ENCODE measurements at regions not wholly inside any gene's neighbourhood (a gene's known extent, or its start where the extent isn't known, plus 50 kb on each side); places are given as distances from the start of the nearest gene placed in this dataset.

GRCh38 chr6:71533939-71534379, 245.3 kb downstream of the OGFRL1 start:
- Mint-ChIP-seq H3K9me3 (peaks cover 0 to 1% (median 0%) of the 10 kb centered on the region in 7 donors), H3K4me3 (no peak overlapping the region), H3K27ac (no peak overlapping the region), H3K27me3 (no peaks in the 10 kb centered on the region), H3K36me3 (no peaks in the 10 kb centered on the region), H3K4me1 (no peaks in the 10 kb centered on the region)
- no peak overlapping the region for H3K27ac ChIP-seq (ENCODE audit: insufficient read depth, low read length, poor library complexity, severe bottlenecking)
- H3K4me1 ChIP-seq (ENCODE audit: control insufficient read depth, insufficient read depth, low read length, poor library complexity, severe bottlenecking) = no peaks in the 10 kb centered on the region
- DNase-seq = no peak
- H3K9me3 ChIP-seq (ENCODE audit: control insufficient read depth in 2 of 2, low read length in 2 of 2) = no peaks in the 10 kb centered on the region
- H3K27me3 ChIP-seq (ENCODE audit: control insufficient read depth, insufficient read depth, low read length) = no peaks in the 10 kb centered on the region
- no peaks in the 10 kb centered on the region for H3K36me3 ChIP-seq (ENCODE audit: control insufficient read depth, insufficient read depth, low read length)
- ATAC-seq (ENCODE audit: low read depth in 2 of 2) = no peak
- no peak overlapping the region for H3K4me3 ChIP-seq (ENCODE audit: low read depth, low read length)

GRCh38 chr6:71534921-71535320, 246.3 kb downstream of the OGFRL1 start:
- H3K4me1 ChIP-seq (ENCODE audit: control insufficient read depth, insufficient read depth, low read length, poor library complexity, severe bottlenecking) = no peaks in the 10 kb centered on the region
- H3K9me3 Mint-ChIP-seq = peaks cover 0 to 1% (median 0%) of the 10 kb centered on the region in 7 donors
- H3K4me3 ChIP-seq (ENCODE audit: low read depth, low read length) = no peak overlapping the region
- H3K36me3 ChIP-seq (ENCODE audit: control insufficient read depth, insufficient read depth, low read length) = no peaks in the 10 kb centered on the region
- H3K27ac ChIP-seq (ENCODE audit: insufficient read depth, low read length, poor library complexity, severe bottlenecking) = no peak overlapping the region
- H3K27me3 ChIP-seq (ENCODE audit: control insufficient read depth, insufficient read depth, low read length) = no peaks in the 10 kb centered on the region
- no peaks in the 10 kb centered on the region for H3K36me3 Mint-ChIP-seq
- H3K9me3 ChIP-seq (ENCODE audit: control insufficient read depth in 2 of 2, low read length in 2 of 2) = no peaks in the 10 kb centered on the region
- no peak for DNase-seq
- no peak overlapping the region for H3K4me3 Mint-ChIP-seq
- no peaks in the 10 kb centered on the region for H3K4me1 Mint-ChIP-seq
- no peak for ATAC-seq (ENCODE audit: low read depth in 2 of 2)
- H3K27me3 Mint-ChIP-seq = no peaks in the 10 kb centered on the region
- H3K27ac Mint-ChIP-seq = peak overlapping the region in 1 of 3 donors; percentile 7

GRCh38 chr6:71537717-71538116, 249.1 kb downstream of the OGFRL1 start:
- H3K27me3 ChIP-seq (ENCODE audit: control insufficient read depth, insufficient read depth, low read length) = no peaks in the 10 kb centered on the region
- DNase-seq (no peak), ATAC-seq (ENCODE audit: low read depth in 2 of 2) (no peak)
- H3K9me3 ChIP-seq (ENCODE audit: control insufficient read depth in 2 of 2, low read length in 2 of 2) = no peaks in the 10 kb centered on the region
- Mint-ChIP-seq H3K27ac (no peak overlapping the region), H3K4me1 (no peaks in the 10 kb centered on the region), H3K36me3 (no peaks in the 10 kb centered on the region), H3K4me3 (no peak overlapping the region), H3K9me3 (no peaks in the 10 kb centered on the region), H3K27me3 (no peaks in the 10 kb centered on the region)
- H3K4me1 ChIP-seq (ENCODE audit: control insufficient read depth, insufficient read depth, low read length, poor library complexity, severe bottlenecking) = no peaks in the 10 kb centered on the region
- H3K4me3 ChIP-seq (ENCODE audit: low read depth, low read length) = no peak overlapping the region
- H3K27ac ChIP-seq (ENCODE audit: insufficient read depth, low read length, poor library complexity, severe bottlenecking) = no peak overlapping the region
- H3K36me3 ChIP-seq (ENCODE audit: control insufficient read depth, insufficient read depth, low read length) = no peaks in the 10 kb centered on the region

GRCh38 chr6:71544028-71544427, 255.4 kb downstream of the OGFRL1 start:
- no peak for ATAC-seq (ENCODE audit: low read depth in 2 of 2)
- H3K27me3 ChIP-seq (ENCODE audit: control insufficient read depth, insufficient read depth, low read length) = no peaks in the 10 kb centered on the region
- H3K9me3 ChIP-seq (ENCODE audit: control insufficient read depth in 2 of 2, low read length in 2 of 2) = no peaks in the 10 kb centered on the region
- H3K27ac ChIP-seq (ENCODE audit: insufficient read depth, low read length, poor library complexity, severe bottlenecking) = no peak overlapping the region
- H3K4me1 ChIP-seq (ENCODE audit: control insufficient read depth, insufficient read depth, low read length, poor library complexity, severe bottlenecking) = no peaks in the 10 kb centered on the region
- no peak overlapping the region for H3K4me3 Mint-ChIP-seq
- no peak overlapping the region for H3K4me3 ChIP-seq (ENCODE audit: low read depth, low read length)
- no peaks in the 10 kb centered on the region for H3K36me3 ChIP-seq (ENCODE audit: control insufficient read depth, insufficient read depth, low read length)
- DNase-seq = no peak
- no peaks in the 10 kb centered on the region for H3K4me1 Mint-ChIP-seq
- no peak overlapping the region for H3K27ac Mint-ChIP-seq
- peaks cover 0 to 3% (median 1%) of the 10 kb centered on the region in 7 donors for H3K9me3 Mint-ChIP-seq
- H3K27me3 Mint-ChIP-seq = no peaks in the 10 kb centered on the region
- no peaks in the 10 kb centered on the region for H3K36me3 Mint-ChIP-seq

- H3K9me3 Mint-ChIP-seq = peaks cover 0 to 3% (median 1%) of the 10 kb centered on the region in 7 donors
- H3K4me1 ChIP-seq (ENCODE audit: control insufficient read depth, insufficient read depth, low read length, poor library complexity, severe bottlenecking) = no peaks in the 10 kb centered on the region
- no peak overlapping the region for H3K27ac ChIP-seq (ENCODE audit: insufficient read depth, low read length, poor library complexity, severe bottlenecking)
- no peak overlapping the region for H3K4me3 ChIP-seq (ENCODE audit: low read depth, low read length)
- no peaks in the 10 kb centered on the region for H3K4me1 Mint-ChIP-seq
- H3K9me3 ChIP-seq (ENCODE audit: control insufficient read depth in 2 of 2, low read length in 2 of 2) = no peaks in the 10 kb centered on the region
- H3K27me3 Mint-ChIP-seq = no peaks in the 10 kb centered on the region
- H3K36me3 ChIP-seq (ENCODE audit: control insufficient read depth, insufficient read depth, low read length) = no peaks in the 10 kb centered on the region
- no peaks in the 10 kb centered on the region for H3K36me3 Mint-ChIP-seq
- no peaks in the 10 kb centered on the region for H3K27me3 ChIP-seq (ENCODE audit: control insufficient read depth, insufficient read depth, low read length)
- H3K4me3 Mint-ChIP-seq = no peak overlapping the region
- ATAC-seq (ENCODE audit: low read depth in 2 of 2) (no peak), DNase-seq (no peak)
- H3K27ac Mint-ChIP-seq = no peak overlapping the region
Observed at GRCh38 chr6:71544906-71545305, 256.3 kb downstream of the OGFRL1 start.

GRCh38 chr6:71545905-71546304, 257.3 kb downstream of the OGFRL1 start:
- Histone ChIP-seq H3K27me3 (ENCODE audit: control insufficient read depth, insufficient read depth, low read length) (no peaks in the 10 kb centered on the region), H3K27ac (ENCODE audit: insufficient read depth, low read length, poor library complexity, severe bottlenecking) (no peak overlapping the region), H3K4me1 (ENCODE audit: control insufficient read depth, insufficient read depth, low read length, poor library complexity, severe bottlenecking) (no peaks in the 10 kb centered on the region), H3K4me3 (ENCODE audit: low read depth, low read length) (no peak overlapping the region), H3K36me3 (ENCODE audit: control insufficient read depth, insufficient read depth, low read length) (no peaks in the 10 kb centered on the region), H3K9me3 (ENCODE audit: control insufficient read depth in 2 of 2, low read length in 2 of 2) (no peaks in the 10 kb centered on the region)
- H3K27ac Mint-ChIP-seq = no peak overlapping the region
- H3K27me3 Mint-ChIP-seq = no peaks in the 10 kb centered on the region
- DNase-seq = no peak
- H3K36me3 Mint-ChIP-seq = no peaks in the 10 kb centered on the region
- peaks cover 0 to 3% (median 1%) of the 10 kb centered on the region in 7 donors for H3K9me3 Mint-ChIP-seq
- ATAC-seq (ENCODE audit: low read depth in 2 of 2) = no peak
- no peaks in the 10 kb centered on the region for H3K4me1 Mint-ChIP-seq
- H3K4me3 Mint-ChIP-seq = no peak overlapping the region

GRCh38 chr6:71551798-71552197, 263.2 kb downstream of the OGFRL1 start:
- no peak overlapping the region for H3K27ac ChIP-seq (ENCODE audit: insufficient read depth, low read length, poor library complexity, severe bottlenecking)
- H3K36me3 ChIP-seq (ENCODE audit: control insufficient read depth, insufficient read depth, low read length) = no peaks in the 10 kb centered on the region
- no peaks in the 10 kb centered on the region for H3K36me3 Mint-ChIP-seq
- no peak overlapping the region for H3K4me3 Mint-ChIP-seq
- DNase-seq (no peak), ATAC-seq (ENCODE audit: low read depth in 2 of 2) (no peak)
- H3K4me3 ChIP-seq (ENCODE audit: low read depth, low read length) = no peak overlapping the region
- H3K9me3 ChIP-seq (ENCODE audit: control insufficient read depth in 2 of 2, low read length in 2 of 2) = peaks cover 0 to 10% of the 10 kb centered on the region in 2 experiments
- H3K27me3 Mint-ChIP-seq = no peaks in the 10 kb centered on the region
- no peaks in the 10 kb centered on the region for H3K4me1 Mint-ChIP-seq
- H3K9me3 Mint-ChIP-seq = peaks cover 1 to 26% (median 8%) of the 10 kb centered on the region in 7 donors
- H3K27me3 ChIP-seq (ENCODE audit: control insufficient read depth, insufficient read depth, low read length) = no peaks in the 10 kb centered on the region
- H3K4me1 ChIP-seq (ENCODE audit: control insufficient read depth, insufficient read depth, low read length, poor library complexity, severe bottlenecking) = no peaks in the 10 kb centered on the region
- no peak overlapping the region for H3K27ac Mint-ChIP-seq

GRCh38 chr6:71556141-71556540, 267.5 kb downstream of the OGFRL1 start:
- Histone ChIP-seq H3K36me3 (ENCODE audit: control insufficient read depth, insufficient read depth, low read length) (no peaks in the 10 kb centered on the region), H3K9me3 (ENCODE audit: control insufficient read depth in 2 of 2, low read length in 2 of 2) (peaks cover 2 to 24% of the 10 kb centered on the region in 2 experiments), H3K27ac (ENCODE audit: insufficient read depth, low read length, poor library complexity, severe bottlenecking) (no peak overlapping the region), H3K4me3 (ENCODE audit: low read depth, low read length) (no peak overlapping the region), H3K27me3 (ENCODE audit: control insufficient read depth, insufficient read depth, low read length) (no peaks in the 10 kb centered on the region), H3K4me1 (ENCODE audit: control insufficient read depth, insufficient read depth, low read length, poor library complexity, severe bottlenecking) (no peaks in the 10 kb centered on the region)
- H3K27ac Mint-ChIP-seq = no peak overlapping the region
- ATAC-seq (ENCODE audit: low read depth in 2 of 2) (no peak), DNase-seq (no peak)
- H3K27me3 Mint-ChIP-seq = no peaks in the 10 kb centered on the region
- H3K4me1 Mint-ChIP-seq = no peaks in the 10 kb centered on the region
- peaks cover 3 to 51% (median 13%) of the 10 kb centered on the region in 7 donors for H3K9me3 Mint-ChIP-seq
- H3K36me3 Mint-ChIP-seq = no peaks in the 10 kb centered on the region
- H3K4me3 Mint-ChIP-seq = no peak overlapping the region
